ENCODE measurements at regions not wholly inside any gene's neighbourhood (a gene's known extent, or its start where the extent isn't known, plus 50 kb on each side); places are given as distances from the start of the nearest gene placed in this dataset.

DNA sequence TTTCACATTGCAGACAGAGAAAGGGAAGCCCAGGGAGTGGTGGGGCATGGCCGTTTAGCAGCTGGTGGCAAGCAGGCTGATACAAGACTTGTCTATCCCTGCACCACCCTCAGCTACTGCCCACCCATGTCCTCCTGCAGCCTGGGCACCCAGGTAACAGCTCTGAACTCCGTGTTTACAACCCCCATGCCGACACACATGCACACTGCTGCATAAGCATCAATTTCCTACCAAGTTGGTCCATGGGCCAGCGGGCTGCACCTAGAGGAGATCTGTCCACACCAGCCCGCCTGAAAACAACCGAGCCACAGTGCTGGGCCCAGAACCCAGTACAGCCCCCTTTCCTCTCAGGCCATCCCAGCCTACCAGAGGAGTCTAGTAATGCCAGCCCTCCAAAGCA is 75.9 kb upstream of the C14orf180 start:
- no peak for DNase-seq

DNA sequence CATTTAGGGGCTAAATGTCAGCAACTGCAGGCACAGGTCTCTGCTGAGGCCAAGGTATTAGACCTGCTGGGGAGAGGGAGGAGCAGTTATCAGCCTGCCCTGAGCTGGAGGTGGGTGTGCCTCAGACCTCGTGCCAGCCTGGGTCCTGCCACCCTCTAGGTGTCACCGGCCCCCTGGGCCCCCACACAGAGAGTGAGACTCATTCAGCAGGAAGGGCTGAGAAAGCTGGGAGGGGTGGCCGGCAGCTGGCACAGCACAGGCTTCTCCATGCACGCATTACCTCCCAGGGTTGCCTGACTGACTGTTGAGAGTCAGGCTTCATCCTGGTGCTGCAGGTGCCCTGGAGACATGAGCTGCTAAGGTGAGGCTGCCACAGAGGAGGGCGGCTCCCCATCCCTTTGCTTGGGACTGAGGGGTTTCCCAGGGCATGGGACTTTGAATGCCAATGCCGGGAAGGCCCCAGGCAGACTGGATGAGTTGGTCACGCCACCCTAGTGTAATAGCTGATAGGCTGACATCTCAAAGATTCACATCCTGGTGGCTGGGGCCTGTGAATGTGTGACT is 75.3 kb upstream of the C14orf180 start:
- DNase-seq = no peak

DNA sequence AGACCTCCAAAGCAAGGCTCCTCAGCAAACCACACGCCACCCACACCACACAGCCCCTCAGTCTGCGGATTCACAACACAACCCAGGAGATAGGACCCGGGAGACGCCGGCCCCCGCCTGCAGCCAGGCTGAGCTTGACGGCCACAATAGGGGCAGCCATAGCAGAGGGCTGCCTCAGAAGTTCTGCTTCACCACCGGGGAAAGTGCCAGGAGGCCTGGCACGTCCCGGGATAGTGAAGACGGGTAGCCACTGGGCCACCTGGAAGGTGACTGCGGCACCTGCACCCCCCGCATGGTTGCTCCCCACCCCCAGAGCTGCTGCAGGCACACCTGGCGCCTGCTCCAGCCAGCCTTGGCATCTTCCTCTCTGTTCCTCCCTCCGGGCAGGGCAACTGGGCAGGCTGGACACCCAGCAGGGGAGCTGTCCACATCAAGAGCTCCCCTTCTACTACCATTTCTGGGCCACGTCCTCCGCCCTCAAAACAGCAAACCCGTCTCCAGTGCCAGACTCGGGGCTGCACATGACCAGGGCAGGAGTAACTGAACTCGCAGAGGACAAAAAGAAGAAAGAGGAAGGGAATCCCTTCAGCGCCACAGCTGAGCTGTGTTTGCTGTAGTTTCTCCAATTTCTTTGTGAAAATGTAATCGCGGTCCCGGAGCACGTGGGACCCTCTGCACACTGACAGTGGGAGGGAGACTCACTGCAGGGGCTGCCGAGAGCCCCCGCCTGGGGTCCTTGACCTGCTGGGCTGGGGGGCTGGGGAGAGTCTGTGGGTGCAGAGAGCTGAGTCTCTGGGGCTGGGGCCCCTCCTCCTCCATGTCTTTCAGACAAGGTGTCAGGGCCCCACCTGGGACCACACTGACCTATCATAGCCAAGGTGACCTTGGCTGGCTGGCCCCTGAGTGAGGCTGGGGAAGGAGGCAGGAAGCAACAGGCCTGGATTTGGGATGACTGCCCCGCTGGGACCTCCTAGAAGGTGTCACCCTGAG is 74.2 kb upstream of the C14orf180 start:
- DNase-seq = no peak

DNA sequence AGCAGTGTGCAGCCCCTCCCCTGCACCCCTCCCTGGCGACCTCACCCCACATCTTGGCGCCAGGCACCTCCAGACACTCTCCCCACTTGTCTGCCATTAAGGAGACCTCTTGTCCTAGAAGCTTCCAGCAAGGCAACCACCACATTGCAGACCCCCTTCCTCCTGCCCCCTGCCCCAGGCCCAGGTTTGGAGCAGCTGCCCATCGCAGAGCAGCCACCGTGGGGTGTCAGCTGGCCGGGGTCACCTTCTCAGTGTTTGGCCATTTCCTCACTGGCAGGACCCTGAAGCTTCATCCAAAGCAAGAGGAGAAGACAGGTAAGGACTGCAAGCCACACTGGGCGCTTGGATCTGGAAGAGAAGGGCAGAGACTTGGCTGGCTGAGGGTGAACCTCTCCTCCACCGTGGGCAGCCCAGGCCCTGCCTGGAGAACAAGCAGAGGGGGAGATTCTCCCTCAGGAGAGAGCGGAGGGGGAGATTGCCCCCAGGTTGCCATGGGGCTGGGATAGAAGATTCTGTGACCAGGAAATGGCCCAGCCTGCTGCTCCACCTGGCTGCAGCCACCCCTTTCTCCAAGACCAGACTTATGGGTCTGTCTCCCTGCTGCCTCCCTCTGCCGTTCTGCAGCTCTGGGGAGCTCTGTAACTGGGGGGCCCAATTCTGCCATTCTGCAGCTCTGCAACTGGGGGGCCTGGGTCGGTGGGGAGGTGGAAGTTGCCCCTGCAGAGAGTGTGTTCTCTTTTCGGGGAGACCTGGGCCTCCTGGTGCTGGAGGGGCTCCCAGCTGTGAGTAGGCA is 72.9 kb upstream of the C14orf180 start:
- DNase-seq = no peak

DNA sequence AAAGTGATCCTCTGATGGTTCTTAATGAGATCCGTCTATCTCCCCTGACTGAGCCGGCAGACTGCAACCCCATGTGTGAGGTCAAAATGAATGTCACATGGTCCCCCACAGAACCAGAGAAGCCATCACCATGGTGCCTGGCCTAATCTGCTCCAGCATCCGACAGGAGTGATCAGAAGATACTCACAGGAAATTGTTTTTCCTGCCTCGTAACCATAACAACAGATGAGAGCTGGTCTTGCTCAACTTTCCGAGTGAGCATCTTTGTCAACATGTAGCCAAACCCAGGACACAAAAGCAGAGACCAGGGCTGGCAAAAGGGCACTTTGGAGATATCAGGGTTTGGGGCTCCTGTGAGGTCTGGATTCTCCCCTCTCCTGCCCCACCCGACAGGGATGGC is 72.1 kb upstream of the C14orf180 start:
- DNase-seq = no peak

DNA sequence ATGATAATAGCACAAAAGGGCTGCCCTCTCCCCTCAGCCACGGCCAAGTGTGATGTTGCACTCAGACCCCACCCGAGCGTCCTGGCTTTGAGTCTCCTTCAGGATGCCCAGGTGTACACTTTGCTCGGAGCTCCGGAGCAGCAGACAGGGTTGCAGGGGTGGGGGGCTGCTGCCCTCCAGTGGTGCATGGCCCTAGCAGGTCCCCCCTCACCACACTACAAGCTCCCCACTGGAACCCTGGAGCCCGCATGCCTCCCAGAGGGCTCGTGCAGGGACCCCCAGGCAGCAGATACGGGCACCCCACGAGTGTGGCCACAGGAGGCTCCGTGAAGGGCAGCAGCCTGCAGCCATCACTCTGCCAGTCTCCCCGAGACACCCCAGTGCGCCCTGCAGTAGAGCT is 69.9 kb upstream of the C14orf180 start:
- no peak for DNase-seq

DNA sequence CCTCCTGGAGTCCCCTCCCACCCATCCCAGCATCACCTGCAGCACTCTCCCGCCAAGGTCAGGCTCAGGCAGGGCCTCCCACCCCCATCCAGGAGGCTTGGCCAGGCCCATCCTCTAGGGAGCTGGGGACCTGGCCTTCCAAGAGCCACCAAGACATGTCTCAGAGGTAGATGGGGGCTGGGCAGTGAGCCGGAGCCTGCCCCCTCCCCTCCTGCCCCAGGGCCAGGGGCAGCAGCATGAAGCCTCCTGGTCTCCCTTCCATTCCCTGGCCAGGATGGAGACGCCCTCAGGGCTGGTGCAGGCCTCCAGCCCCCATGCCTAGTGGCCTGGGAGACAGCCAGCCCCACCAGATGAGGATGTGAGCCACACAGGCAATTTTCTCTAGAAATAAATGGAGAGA is 69.3 kb upstream of the C14orf180 start:
- DNase-seq = no peak

DNA sequence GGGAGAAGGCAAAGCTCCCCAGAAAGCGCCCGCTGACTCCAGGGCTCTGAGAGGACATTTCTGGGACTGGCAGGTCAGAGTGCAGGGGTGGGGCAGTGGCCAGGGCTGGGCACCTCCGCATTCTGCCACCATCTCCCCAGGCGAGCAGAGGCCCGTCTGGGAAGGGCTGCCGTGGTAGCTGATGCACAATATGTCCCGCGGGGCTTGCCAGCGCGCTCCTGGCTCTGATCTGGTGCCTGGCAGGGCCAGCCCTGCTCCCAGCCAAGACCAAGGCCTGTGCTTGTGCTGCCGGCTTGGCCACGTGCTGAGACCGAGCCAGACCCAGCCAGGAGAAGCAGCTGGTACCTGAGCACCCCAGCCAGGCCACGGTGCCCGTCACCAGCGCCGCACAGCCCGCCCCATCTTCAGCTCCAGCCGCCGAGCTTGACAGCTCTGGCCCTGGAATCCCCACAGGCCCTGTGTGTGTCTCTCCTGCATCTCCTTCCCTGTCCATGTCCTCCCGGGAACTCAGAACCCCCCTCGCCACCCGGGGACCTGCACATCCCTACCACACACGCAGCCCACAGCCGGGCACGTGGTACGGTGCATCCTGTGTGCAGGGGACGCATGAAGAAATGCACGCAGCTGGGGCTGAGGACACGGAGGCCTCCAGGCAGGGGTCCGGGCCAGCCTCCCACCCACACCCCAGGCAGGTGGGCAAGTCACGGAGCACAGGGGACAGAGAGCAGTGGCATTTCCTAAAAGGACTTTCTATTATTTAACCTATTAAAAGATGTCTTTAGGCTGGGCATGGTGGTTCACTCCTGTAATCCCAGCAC is 68.6 kb upstream of the C14orf180 start:
- DNase-seq = no peak

DNA sequence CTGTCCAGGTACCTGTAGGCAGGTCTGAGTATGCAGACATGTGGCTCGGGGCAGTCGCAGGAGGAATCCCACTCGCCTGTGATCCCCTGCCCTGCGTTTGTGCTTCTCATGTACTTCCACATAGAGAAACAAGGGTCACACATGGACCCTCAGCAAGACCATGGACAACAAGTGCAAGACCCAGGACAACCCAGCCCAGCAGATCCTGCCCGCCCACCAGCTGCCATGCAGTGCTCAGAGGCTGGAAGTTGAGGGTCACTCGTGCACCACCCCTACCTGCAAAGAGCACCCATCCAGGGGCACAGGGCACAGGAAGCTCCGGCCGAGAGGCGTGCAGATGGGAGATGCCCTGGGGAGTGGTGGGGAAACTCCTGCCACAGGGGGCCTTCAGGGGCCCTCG is 67.5 kb upstream of the C14orf180 start:
- no peak for DNase-seq

DNA sequence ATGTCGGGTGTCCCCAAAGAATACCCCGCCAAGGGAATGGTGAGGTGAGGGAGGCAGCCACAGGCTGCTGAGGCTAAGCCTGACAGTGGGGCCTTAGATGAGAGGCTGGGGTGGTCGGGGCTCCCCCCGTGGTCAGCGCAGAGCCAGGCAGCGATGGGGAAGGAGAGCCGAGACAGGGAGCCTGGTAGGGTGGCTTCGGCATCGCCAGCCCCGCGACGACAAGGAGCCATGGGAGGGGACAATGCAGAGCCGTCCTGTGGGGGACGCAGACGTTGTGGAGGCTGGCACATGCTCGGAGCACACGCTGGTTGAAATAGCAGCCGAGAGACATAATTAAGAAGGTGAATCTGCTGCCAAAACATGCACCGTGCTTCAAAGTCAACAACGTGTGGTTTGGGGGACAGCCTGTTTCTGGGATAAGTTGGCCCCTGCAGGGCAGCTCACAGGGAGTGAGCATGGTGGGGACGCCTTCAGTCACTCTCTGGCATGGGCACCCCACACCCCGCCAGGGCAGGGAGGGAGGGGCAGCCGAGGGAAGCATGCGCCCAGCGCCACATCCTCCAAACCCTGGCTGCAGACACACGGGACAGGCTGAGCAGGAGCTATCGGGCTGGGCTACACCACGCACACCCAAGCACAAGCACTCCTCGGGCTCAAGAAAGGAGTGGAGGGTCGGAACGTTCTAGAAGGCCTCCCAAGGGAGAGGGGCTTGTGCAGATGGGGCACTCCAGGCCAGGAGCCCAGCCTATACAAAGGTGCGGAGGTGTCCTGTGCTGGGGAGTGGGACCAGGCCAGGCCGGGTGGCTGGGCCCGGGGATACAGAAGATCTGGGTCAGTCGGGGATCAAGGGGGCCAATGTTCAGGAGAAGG is 66.6 kb upstream of the C14orf180 start:
- no peak for DNase-seq

DNA sequence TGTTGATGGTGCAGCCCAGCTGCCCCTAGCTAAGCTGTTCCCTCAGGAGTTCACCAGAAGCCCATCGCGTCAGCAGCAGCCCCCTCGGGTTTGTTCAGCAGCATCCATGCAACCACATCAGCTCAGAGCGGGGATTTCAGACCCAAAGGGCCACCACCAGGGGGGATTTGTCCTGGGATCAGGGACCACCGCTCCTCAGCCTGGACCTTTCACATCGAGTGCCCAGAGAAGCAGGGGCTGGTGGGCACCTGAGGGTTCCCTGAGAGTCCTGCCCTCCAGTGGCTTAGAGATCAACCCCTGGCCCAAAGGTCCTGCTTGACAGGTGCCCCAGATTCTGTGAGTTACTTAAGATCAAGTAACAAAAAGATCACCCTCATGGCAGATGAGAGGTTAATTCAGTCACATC is 65.9 kb upstream of the C14orf180 start:
- DNase-seq = no peak

DNA sequence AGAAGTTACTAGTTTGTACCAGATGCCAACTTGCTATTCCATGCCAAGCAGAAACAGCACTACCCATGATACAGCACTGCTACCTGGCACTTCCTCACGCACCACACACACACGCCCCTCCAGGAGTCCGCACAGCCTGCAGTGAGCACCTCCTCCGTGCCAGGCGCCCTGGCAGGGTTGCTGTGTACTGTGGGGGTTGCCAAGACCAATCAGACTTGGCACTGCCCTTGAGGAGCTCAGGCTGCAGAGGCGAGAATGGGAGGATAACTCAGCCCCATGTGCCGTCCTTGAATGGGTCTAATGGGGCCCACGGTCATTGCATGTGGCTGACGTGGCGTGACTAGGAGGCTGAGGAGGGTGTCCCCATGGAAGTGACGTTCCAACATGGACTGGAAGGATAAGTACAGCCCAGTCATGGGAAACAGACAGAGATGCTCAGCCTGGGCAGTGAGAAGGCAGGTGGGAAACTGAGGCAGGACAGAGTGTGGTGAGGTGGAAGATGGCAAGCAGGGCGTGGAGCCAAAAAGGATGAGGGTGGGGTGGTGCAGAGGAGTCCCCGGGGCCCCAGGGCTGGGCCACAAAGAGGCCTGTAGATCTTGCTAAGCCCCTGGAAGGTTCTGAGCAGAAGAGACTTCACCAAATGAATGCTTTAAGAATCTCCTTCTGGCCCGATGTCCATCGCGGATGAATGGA is 65.3 kb upstream of the C14orf180 start:
- no peak for DNase-seq

DNA sequence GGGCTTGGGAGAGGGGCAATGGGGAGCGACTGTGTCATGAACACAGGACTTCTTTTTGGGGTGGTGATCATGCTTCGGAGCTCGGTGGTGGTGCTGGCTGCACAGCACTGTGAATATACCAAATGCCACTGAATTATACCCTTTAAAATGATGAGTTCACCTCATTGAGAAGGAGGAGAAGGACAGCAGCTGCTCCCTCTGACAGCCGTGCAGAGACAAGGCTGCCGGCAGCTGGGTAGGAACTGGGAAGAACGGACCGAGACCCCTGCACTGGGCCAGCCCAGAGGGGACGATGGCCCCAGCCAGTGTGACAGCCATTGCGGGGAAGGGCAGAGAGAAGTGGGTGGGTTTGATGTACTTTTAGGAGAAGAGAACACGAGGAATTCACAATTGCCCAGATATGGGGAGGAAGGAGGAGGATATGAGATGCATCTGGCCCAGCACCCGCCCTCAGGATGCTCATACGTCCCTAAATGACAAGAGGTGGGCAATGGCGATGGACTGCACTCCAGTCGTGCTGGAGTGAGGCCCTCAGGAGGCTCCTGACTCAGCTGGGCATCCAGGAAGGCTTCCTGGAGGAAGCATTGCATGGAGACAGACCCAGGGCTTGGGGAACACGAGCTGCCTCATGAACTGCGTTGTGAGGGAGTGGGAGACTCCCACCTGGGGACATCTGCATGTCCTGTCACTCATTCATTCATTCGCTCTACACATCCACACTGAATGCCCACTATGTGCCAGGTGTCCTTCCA is 64.3 kb upstream of the C14orf180 start:
- DNase-seq = no peak

DNA sequence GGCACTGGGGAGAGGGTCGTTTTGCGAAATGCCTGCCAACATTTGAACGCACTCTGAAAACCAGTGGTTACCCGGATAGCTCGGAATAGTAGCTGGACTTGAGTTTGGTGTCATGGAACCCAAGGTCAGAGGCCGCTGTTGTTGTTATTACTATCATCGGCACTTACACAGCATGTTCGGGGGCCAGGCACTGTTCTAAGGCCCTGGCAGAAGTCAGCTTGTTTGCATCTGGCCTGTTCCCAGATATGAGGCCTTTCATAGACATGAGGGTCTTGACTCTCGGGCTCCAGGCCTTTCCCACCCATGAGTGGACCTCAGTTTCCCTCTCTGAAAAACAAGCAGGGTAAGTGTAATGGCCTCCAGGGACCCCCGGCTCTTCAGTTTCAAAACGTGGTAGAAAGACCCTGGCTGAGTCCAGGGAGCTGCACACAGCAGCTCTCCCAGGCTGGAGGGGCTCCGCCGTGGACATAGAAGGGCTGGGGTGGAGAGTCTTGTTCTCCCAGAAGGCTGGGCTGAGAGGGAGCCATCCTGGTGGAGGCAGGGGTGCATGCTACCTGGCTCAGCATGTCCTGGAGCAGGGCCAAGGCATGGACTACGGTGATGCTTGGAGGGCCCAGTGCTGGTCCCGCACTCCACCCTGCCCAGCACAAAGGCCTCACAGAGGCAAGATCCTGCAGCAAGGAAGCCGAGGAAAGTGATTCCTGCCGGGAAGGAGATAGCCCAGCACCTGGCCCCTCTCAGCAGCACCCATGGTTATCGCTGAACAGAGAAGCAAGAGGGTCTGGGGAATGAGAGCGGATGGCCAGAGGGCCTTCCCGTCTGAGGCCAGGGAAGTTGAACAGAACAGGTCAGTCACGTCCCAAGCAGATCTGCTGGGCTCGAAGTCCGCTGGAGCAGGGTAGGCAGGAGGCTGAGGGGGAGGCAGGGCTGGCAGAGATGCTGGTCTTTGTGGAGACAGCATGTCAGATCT is 63.5 kb upstream of the C14orf180 start:
- no peak for DNase-seq

DNA sequence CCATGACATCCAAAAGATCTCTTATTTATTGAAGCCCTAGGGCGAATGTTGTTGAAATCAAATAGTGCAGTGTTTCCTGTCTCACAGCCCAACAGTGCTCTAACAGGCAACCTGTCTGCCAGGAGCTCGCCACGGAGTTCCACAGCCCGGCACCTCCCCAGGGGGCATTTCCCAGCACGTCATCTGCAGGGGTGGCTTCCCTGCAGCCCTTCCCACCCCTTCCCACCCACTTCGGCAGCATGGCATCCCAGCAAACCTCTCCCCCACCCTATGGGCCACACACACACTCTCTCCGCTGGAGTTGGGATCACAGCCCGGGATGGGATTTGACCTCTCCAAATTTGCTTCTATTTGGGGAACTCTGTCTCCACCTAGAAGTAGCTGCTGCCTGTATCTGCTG is 62.7 kb upstream of the C14orf180 start:
- DNase-seq = no peak

DNA sequence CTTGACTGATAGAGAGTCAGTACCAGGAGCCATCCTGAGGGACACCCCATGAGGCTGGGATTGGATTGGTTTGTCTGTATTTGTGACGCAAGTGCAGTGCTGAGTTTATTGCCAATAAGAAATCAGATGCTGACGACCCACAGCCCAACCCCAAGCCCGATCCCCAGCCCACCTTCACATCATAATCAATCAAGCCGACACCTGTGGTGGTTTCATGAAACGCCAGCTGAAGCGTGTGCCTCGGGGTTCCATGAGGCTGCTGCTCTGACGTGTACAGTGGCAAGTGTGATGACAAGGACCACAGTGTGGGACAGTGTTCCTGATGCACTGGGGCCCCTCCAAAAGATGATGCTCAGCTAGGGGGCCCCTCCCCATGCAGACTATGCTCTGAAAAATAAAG is 62.1 kb upstream of the C14orf180 start:
- no peak for DNase-seq

DNA sequence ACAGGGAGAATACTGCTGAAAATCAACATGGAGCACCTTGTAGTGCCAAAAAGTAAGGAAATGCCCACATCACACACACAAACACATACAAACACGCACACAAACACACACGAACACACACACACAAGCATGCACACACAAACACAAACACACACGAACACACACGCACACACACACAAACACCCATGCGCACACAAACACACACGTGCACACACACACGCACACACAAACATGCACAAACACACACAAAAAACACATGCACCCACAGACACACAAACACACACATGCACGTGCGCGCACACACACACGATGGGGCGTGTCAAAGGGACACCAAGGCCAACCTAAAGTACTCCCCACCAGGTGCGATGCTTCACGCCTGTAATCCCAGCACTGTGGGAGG is 61.7 kb upstream of the C14orf180 start:
- no peak for DNase-seq

DNA sequence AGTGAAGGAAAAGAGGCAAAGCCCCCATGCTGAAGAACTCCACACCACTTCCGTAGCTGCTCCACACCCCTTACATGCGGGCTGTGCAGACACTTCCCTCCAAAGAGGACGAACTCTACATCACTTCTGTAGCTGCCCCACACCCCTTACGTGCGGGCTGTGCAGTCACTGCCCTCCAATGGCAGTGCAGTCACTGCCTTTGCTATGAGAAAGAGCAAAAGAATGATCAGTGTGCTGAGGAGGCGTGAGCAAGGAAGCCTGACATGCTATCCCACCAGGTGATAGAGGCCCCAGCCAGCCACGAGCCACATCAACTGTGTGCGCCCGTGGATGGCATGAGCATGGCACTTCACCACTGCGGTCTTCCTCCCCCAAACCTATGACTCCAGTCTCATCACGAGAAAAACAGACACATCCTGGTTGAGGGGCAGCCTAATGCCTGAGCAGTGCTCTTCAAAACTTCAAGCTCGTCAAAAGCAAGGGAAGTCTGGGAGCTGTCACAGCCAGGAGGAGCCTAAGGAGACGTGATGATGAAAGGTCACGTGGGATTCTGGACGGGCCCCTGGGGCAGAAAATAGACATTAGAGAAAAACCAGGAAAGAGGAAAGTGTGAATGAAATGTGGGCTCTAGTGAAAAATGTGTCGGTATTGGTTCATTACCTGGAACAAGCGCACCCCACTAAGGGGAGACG is 60.8 kb upstream of the C14orf180 start:
- no peak for DNase-seq
